HEK293T (cell line): ENCODE measurements at regions not wholly inside any gene's neighbourhood (a gene's known extent, or its start where the extent isn't known, plus 50 kb on each side); places are given as distances from the start of the nearest gene placed in this dataset.

Source experiments
- FOXA1 ChIP-seq: fragments of 450-650 bp; IDR thresholded peaks from 2 replicates; pipeline ENCODE4 v1.6.1; 2016; ENCODE audit warnings: mild to moderate bottlenecking
- FOXM1 ChIP-seq: fragments of 450-650 bp; IDR thresholded peaks from 2 replicates; pipeline ENCODE4 v1.6.1; 2017; ENCODE audit warnings: mild to moderate bottlenecking, borderline replicate concordance
- TARDBP ChIP-seq: fragments of 450-650 bp; IDR thresholded peaks from 2 replicates; pipeline ENCODE4 v1.6.1; 2016

GRCh38 chr20:50263831-50264230 is 73.2 kb downstream of the CEBPB start:
- TF ChIP-seq TARDBP (no peak), FOXA1 (no peak), FOXM1 (no peak)
